ENCODE measurements at regions not wholly inside any gene's neighbourhood (a gene's known extent, or its start where the extent isn't known, plus 50 kb on each side); places are given as distances from the start of the nearest gene placed in this dataset.
"Not testable (repeated sequence)": the region's sequence is repeated elsewhere in the genome, so short reads cannot be mapped to it uniquely, and the experiment has no call there.

DNA sequence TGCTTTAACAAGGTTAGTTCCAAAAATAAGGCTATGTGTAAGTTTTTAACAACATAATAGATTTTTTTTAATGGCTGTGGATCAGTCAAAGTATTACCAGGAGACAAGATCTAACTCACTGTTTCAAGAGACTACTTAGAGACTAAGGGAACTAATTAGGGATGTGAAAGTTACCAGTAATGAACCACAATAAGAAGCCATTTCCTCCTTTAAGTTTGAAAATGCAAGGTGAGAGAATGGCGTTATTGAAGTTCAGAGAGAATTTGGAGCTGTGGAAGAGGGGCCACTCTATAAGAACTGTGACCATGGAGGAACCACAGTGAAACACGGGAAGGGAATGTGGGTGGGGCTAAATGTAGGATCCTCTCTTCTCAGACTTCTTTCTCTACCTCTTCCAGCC lies 624.2 kb downstream of the GLUD2 start:
- H3K4me3 Mint-ChIP-seq, result no peak overlapping the region
- H3K27me3 Mint-ChIP-seq (ENCODE audit: low read depth), result no peaks in the 10 kb centered on the region
- H3K9me3 Mint-ChIP-seq, result peaks cover 22% of the 10 kb centered on the region
- H3K36me3 Mint-ChIP-seq (ENCODE audit: low read depth), result no peaks in the 10 kb centered on the region
- TF ChIP-seq, protein P1, sequence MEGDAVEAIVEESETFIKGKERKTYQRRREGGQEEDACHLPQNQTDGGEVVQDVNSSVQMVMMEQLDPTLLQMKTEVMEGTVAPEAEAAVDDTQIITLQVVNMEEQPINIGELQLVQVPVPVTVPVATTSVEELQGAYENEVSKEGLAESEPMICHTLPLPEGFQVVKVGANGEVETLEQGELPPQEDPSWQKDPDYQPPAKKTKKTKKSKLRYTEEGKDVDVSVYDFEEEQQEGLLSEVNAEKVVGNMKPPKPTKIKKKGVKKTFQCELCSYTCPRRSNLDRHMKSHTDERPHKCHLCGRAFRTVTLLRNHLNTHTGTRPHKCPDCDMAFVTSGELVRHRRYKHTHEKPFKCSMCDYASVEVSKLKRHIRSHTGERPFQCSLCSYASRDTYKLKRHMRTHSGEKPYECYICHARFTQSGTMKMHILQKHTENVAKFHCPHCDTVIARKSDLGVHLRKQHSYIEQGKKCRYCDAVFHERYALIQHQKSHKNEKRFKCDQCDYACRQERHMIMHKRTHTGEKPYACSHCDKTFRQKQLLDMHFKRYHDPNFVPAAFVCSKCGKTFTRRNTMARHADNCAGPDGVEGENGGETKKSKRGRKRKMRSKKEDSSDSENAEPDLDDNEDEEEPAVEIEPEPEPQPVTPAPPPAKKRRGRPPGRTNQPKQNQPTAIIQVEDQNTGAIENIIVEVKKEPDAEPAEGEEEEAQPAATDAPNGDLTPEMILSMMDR (IDR thresholded peaks at IDR 0.05; ENCODE audit: unreplicated experiment in 3 of 3), result no peak
- H3K27ac Mint-ChIP-seq, result no peak overlapping the region
- no peaks in the 10 kb centered on the region for H3K4me1 Mint-ChIP-seq

DNA sequence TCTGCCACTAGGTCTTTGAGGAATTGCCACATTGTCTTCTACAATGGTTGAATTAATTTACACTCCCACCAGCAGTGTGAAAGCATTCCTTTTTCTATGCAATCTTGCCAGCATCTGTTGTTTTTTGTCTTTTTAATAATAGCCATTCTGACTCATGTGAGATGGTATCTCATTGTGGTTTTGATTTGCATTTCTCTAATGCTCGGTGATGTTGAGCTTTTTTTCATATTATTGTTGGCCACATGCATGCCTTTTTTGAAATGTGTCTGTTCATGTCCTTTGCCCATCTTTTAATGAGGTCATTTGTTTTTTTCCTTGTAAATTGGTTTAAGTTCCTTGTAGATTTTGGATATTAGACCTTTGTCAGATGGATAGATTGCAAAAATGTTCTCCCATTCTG lies 661.8 kb downstream of the GLUD2 start:
- not testable (repeated sequence) for H3K36me3 Mint-ChIP-seq (ENCODE audit: low read depth); H3K4me1 Mint-ChIP-seq; H3K27me3 Mint-ChIP-seq (ENCODE audit: low read depth); H3K27ac Mint-ChIP-seq; H3K4me3 Mint-ChIP-seq
- H3K9me3 Mint-ChIP-seq, result peaks cover 25% of the 10 kb centered on the region

DNA sequence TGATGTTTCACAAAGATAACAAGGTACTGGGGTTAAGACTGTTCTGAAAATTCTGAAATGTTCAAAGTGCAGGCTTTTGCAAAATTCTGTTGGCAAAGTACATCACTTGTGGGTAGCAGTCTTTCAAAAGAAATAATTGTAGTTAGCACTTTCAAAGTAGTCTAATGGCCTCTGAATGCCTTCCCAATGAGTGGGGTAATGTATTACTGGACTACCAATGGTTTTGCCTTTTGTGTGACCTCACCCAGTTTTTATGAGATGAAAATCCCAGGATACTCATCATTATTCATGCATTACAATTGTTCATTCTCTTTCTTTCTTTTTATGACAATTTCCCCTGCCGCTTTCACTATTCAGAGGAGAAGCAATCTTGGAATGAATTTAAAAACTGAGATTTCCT lies 686.1 kb downstream of the GLUD2 start:
- Mint-ChIP-seq H3K36me3 (ENCODE audit: low read depth) (no peaks in the 10 kb centered on the region), H3K9me3 (peaks cover 3% of the 10 kb centered on the region), H3K4me1 (no peaks in the 10 kb centered on the region), H3K27ac (no peak overlapping the region), H3K4me3 (no peak overlapping the region), H3K27me3 (ENCODE audit: low read depth) (no peaks in the 10 kb centered on the region)
- TF ChIP-seq, protein P1 (IDR thresholded peaks at IDR 0.05; ENCODE audit: unreplicated experiment in 3 of 3), result no peak

DNA sequence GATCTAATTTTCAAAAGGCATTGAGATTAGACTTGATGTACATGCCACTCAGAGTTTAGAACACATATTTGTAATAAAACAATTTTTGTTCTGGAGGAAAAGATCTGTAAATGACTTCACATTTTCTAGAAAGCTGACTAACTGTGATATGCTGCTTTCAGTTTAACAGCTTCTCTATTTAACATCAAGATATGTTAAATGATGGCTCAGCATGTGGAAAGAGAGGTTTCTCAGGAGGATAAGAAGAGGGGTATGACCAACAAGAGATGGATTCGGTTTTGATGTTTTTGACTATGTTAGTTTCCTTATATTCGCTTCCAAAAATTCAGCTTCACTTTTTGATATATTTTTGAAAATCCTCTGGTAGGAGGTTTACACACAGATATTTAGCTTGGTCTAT lies 698.7 kb downstream of the GLUD2 start:
- H3K27me3 Mint-ChIP-seq (ENCODE audit: low read depth), result peaks cover 4% of the 10 kb centered on the region
- H3K27ac Mint-ChIP-seq, result no peak overlapping the region
- H3K36me3 Mint-ChIP-seq (ENCODE audit: low read depth), result no peaks in the 10 kb centered on the region
- H3K9me3 Mint-ChIP-seq, result peaks cover 4% of the 10 kb centered on the region
- H3K4me1 Mint-ChIP-seq, result no peaks in the 10 kb centered on the region
- TF ChIP-seq, protein P1 (IDR thresholded peaks at IDR 0.05; ENCODE audit: unreplicated experiment in 3 of 3), result no peak
- H3K4me3 Mint-ChIP-seq, result no peak overlapping the region

DNA sequence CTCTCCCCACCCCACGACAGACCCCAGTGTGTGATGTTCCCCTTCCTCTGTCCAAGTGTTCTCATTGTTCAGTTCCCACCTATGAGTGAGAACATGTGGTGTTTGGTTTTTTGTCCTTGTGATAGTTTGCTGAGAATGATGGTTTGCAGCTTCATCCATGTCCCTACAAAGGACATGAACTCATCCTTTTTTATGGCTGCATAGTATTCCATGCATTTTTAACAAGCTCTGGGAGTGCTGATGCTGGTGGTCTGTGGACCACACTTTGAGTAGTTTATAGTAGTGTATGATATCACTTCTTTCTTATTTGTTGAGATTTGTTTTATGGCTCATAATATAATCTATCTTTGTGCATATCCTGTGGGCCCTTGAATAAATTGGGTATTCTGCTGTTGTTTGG lies 706.2 kb downstream of the GLUD2 start:
- not testable (repeated sequence) for H3K9me3 Mint-ChIP-seq; H3K4me1 Mint-ChIP-seq; H3K36me3 Mint-ChIP-seq (ENCODE audit: low read depth); H3K4me3 Mint-ChIP-seq; H3K27me3 Mint-ChIP-seq (ENCODE audit: low read depth); H3K27ac Mint-ChIP-seq

DNA sequence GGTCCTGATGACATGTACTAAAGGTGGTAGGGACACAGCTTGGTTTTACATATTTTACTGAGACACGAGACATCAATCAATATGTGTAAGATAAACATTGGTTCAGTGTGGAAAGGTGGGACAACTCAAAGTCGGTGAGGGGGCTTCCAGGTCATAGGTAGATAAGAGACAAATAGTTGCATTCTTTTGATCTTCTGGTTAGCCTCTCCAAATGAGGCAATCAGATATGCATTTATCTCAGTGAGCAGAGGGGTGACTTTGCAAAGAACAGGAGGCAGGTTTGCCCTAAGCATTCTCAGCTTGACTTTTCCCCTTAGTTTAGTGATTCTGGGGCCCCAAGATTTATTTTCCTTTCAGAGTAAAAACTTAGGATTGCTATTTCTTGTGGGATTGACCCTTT lies 706.9 kb downstream of the GLUD2 start:
- TF ChIP-seq, protein P1 (IDR thresholded peaks at IDR 0.05; ENCODE audit: unreplicated experiment in 3 of 3), result no peak
- Mint-ChIP-seq H3K27me3 (ENCODE audit: low read depth) (no peaks in the 10 kb centered on the region), H3K27ac (no peak overlapping the region), H3K4me3 (no peak overlapping the region), H3K4me1 (no peaks in the 10 kb centered on the region), H3K9me3 (peaks cover 5% of the 10 kb centered on the region), H3K36me3 (ENCODE audit: low read depth) (no peaks in the 10 kb centered on the region)

DNA sequence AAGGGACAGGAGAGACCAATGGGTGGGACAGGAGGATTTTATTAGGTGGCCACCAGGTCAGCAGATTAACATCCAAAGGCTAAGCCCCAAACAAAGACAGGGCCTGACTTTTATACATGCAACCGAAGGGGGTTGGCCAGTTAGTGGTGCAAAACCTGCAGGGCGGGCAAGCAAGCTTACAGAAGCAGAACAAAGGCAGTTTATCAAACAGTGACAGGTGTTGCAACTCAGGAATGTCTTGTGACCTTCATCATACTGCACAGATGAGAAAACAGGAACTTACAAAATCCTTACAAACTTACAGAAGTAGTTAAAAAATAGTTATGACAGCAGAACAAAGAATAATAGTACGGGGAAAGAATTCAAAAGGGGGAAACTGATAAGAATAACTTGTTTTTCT lies 708.1 kb downstream of the GLUD2 start:
- Mint-ChIP-seq H3K4me1 (no peaks in the 10 kb centered on the region), H3K27me3 (ENCODE audit: low read depth) (no peaks in the 10 kb centered on the region), H3K9me3 (peaks cover 5% of the 10 kb centered on the region), H3K36me3 (ENCODE audit: low read depth) (no peaks in the 10 kb centered on the region), H3K27ac (no peak overlapping the region), H3K4me3 (no peak overlapping the region)
- TF ChIP-seq, protein P1 (IDR thresholded peaks at IDR 0.05; ENCODE audit: unreplicated experiment in 3 of 3), result no peak

Data from nephron (organoid).